Breast epithelium (tissue), 4 donors: ENCODE measurements at regions not wholly inside any gene's neighbourhood (a gene's known extent, or its start where the extent isn't known, plus 50 kb on each side); places are given as distances from the start of the nearest gene placed in this dataset.

Experiments used
- DNase-seq, 2 donors: peaks; one replicate each; pipeline ENCODE4 v3.0.0-alpha.2; 2019; ENCODE audit warnings: low spot score in 2 of 2
- H3K27ac ChIP-seq, 2 donors: fragments of 200-600 bp; sonication (generic) in 1 of 2; one replicate each; pipeline ENCODE4 v1.5.1; 2016 to 2019; ENCODE audit warnings: mild to moderate bottlenecking in 1 of 2
- H3K27me3 ChIP-seq, 2 donors: fragments of 200-600 bp; sonication (generic) in 1 of 2; one replicate each; pipeline versions ENCODE4 v1.5.1 to v1.6.0; 2017 to 2019; ENCODE audit warnings: control low read depth in 1 of 2, mild to moderate bottlenecking in 1 of 2
- H3K36me3 ChIP-seq: fragments of 200-600 bp; one replicate; pipeline ENCODE4 v1.5.1; 2019
- H3K4me1 ChIP-seq, 2 donors: fragments of 200-600 bp; sonication (generic); one replicate each; pipeline ENCODE4 v1.5.1; 2016 to 2019; ENCODE audit warnings: control low read depth in 1 of 2
- H3K4me3 ChIP-seq, 3 donors: fragments of 200-600 bp; sonication (generic); 1 replicate in 2 of 3; 2 replicates in 1 of 3; pipeline ENCODE4 v1.5.1; 2016 to 2019; ENCODE audit warnings: mild to moderate bottlenecking in 3 of 3, moderate library complexity in 2 of 3
- H3K9me3 ChIP-seq, 2 donors: fragments of 200-600 bp; sonication (generic) in 1 of 2; one replicate each; pipeline ENCODE4 v1.5.1; 2016 to 2019; ENCODE audit warnings: control low read depth in 1 of 2
- POLR2A ChIP-seq: fragments of 450-650 bp; IDR thresholded peaks from one replicate; pipeline ENCODE4 v1.6.1; 2016; ENCODE audit warnings: antibody characterized with exemption, mild to moderate bottlenecking, moderate library complexity
- POLR2AphosphoS5 ChIP-seq, 3 donors: sonication (generic); formaldehyde crosslinking; IDR thresholded peaks; one replicate each; pipeline ENCODE4 v1.6.1; 2017; ENCODE audit warnings: antibody characterized with exemption in 3 of 3
- intact Hi-C: fragments of 100-400 bp; cut with DNase I; formaldehyde crosslinking; loops from one replicate; pipeline ENCODE4 v1.15.1; 2023; ENCODE audit warnings: low total_unique reads
- TF ChIP-seq, protein P1 (sequence below), 3 donors: fragments of 450-650 bp; IDR thresholded peaks; one replicate each; pipeline ENCODE4 v1.5.1; 2016 to 2017; ENCODE audit warnings: antibody characterized with exemption in 3 of 3, mild to moderate bottlenecking in 3 of 3, moderate library complexity in 3 of 3

DNA sequence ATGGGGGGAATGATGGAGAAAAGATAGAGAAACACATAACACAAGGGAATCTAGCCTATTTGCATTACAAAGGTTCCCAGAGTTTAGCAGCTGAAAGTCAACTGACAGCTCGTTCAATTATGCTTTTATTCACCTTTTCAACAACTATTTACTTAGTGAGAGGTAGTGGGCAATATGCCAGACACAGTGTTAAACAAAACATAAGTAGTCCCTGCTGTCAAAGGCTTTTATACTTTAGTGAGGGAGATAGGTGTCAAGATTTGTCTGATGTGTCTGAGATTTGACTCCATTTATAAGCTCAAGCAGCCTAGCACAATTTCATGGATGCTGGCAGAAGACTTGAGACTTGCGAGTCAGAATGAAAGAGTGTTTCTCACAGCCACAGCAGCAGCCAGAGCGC is 549.0 kb upstream of the VSTM2A start:
- H3K4me3 ChIP-seq = no peak overlapping the region
- no peaks in the 10 kb centered on the region for H3K9me3 ChIP-seq
- no peak for DNase-seq
- H3K27ac ChIP-seq = no peak overlapping the region
- intact Hi-C loops = no loop called here
- no peaks in the 10 kb centered on the region for H3K36me3 ChIP-seq
- H3K4me1 ChIP-seq = no peaks in the 10 kb centered on the region
- no peaks in the 10 kb centered on the region for H3K27me3 ChIP-seq
- no peak for TF ChIP-seq POLR2AphosphoS5 (IDR thresholded peaks at IDR 0.05)
- TF ChIP-seq, protein P1, sequence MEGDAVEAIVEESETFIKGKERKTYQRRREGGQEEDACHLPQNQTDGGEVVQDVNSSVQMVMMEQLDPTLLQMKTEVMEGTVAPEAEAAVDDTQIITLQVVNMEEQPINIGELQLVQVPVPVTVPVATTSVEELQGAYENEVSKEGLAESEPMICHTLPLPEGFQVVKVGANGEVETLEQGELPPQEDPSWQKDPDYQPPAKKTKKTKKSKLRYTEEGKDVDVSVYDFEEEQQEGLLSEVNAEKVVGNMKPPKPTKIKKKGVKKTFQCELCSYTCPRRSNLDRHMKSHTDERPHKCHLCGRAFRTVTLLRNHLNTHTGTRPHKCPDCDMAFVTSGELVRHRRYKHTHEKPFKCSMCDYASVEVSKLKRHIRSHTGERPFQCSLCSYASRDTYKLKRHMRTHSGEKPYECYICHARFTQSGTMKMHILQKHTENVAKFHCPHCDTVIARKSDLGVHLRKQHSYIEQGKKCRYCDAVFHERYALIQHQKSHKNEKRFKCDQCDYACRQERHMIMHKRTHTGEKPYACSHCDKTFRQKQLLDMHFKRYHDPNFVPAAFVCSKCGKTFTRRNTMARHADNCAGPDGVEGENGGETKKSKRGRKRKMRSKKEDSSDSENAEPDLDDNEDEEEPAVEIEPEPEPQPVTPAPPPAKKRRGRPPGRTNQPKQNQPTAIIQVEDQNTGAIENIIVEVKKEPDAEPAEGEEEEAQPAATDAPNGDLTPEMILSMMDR (IDR thresholded peaks at IDR 0.05) = no peak

DNA sequence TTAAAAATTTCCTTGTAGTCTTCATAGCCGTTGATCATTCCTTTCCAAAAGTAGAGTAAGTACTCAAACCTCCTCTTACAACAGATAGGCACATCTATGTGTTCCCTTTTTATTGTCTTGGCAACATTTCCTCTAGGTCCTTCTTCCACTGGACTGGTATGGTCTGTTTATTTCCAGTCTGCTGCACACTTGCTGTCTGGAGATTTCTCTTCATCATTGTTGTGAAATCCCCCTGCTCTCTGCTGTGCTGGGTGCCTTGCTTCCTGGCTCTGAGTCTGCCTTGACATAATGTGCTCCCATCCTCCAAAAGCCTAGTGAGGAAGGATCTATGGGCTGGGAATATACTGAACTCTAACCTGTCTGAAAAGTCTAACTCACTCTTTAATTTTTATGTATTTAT is 545.3 kb upstream of the VSTM2A start:
- TF ChIP-seq, protein P1 (IDR thresholded peaks at IDR 0.05) = no peak
- TF ChIP-seq POLR2A (no peak), POLR2AphosphoS5 (IDR thresholded peaks at IDR 0.05) (no peak)
- Histone ChIP-seq H3K9me3 (no peaks in the 10 kb centered on the region), H3K27me3 (no peaks in the 10 kb centered on the region), H3K36me3 (no peaks in the 10 kb centered on the region), H3K27ac (no peak overlapping the region), H3K4me1 (no peaks in the 10 kb centered on the region), H3K4me3 (no peak overlapping the region)
- DNase-seq = no peak
- intact Hi-C loops = no loop called here

DNA sequence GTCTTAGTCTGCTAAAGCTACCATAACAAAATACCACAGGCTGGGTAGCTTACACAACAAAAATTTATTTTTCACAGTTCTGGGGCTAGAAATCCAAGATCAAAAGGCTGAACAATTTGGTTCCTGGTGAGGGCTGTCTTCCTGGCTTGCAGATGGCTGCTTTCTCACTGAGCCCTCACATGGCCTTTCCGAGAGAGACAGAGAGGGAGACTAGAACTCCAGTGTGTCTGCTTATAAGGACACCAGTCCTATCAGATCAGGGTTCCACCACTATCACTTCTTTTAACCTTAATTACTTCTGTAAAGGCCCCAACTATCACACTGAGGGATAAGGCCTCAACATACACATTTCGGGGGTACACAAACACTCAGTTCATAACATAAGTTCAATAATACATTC is 527.4 kb upstream of the VSTM2A start:
- no peak for DNase-seq
- no peaks in the 10 kb centered on the region for H3K9me3 ChIP-seq
- no peaks in the 10 kb centered on the region for H3K4me1 ChIP-seq
- H3K4me3 ChIP-seq = no peak overlapping the region
- intact Hi-C loops = no loop called here
- H3K27me3 ChIP-seq = no peaks in the 10 kb centered on the region
- H3K27ac ChIP-seq = no peak overlapping the region
- TF ChIP-seq, protein P1 (IDR thresholded peaks at IDR 0.05) = no peak
- no peak for TF ChIP-seq POLR2A
- no peaks in the 10 kb centered on the region for H3K36me3 ChIP-seq

DNA sequence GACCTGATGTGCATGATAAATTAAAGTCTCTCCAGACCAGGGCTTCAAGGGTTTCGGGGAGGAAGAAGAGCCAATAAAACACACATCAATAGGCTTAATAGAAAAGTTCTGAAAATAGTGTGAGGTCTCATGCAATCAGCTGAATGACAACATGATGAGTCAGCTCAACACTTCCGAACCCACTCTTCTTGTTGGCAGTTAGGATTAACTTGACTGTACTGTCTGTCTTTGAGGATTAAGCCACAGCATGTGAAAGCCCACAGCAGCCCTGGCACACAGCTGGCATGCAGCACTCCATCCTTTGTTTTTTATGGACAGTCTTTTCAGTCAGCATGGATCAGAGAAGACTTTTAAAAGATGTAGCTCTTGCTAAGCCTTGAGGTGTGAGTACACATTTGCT is 526.9 kb upstream of the VSTM2A start:
- TF ChIP-seq POLR2A (no peak), POLR2AphosphoS5 (IDR thresholded peaks at IDR 0.05) (no peak)
- TF ChIP-seq, protein P1 (IDR thresholded peaks at IDR 0.05) = no peak
- no peak for DNase-seq
- no peaks in the 10 kb centered on the region for H3K27me3 ChIP-seq
- no peak overlapping the region for H3K4me3 ChIP-seq
- intact Hi-C loops = no loop called here
- H3K36me3 ChIP-seq = no peaks in the 10 kb centered on the region
- H3K27ac ChIP-seq = no peak overlapping the region
- H3K4me1 ChIP-seq = no peaks in the 10 kb centered on the region
- H3K9me3 ChIP-seq = no peaks in the 10 kb centered on the region

DNA sequence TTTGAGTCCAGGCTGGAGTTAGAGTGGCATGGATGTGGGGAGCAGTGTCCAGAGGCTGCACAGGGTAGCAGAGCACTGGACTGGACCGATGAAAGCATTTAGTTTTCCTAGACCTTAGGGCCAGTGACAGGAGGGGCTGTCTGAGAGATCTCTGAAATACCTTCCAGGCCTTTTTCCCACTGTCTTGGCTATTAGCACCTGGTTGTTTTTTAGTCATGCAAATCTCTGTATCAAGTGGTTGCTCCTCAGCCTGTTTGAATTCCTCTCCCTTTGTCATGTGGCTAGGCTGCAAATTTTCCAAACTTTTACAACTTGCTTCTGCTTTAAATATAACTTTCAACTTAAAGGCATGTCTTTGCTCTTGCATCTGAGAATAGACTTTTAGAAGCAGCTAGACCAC is 504.3 kb upstream of the VSTM2A start:
- H3K36me3 ChIP-seq = no peaks in the 10 kb centered on the region
- H3K27ac ChIP-seq = no peak overlapping the region
- no peaks in the 10 kb centered on the region for H3K27me3 ChIP-seq
- intact Hi-C loops = no loop called here
- no peaks in the 10 kb centered on the region for H3K4me1 ChIP-seq
- no peak for DNase-seq
- no peaks in the 10 kb centered on the region for H3K9me3 ChIP-seq
- H3K4me3 ChIP-seq = no peak overlapping the region
- TF ChIP-seq POLR2A (no peak), POLR2AphosphoS5 (IDR thresholded peaks at IDR 0.05) (no peak)
- TF ChIP-seq, protein P1 (IDR thresholded peaks at IDR 0.05) = no peak
